ENCODE measurements at regions not wholly inside any gene's neighbourhood (a gene's known extent, or its start where the extent isn't known, plus 50 kb on each side); places are given as distances from the start of the nearest gene placed in this dataset.

DNA sequence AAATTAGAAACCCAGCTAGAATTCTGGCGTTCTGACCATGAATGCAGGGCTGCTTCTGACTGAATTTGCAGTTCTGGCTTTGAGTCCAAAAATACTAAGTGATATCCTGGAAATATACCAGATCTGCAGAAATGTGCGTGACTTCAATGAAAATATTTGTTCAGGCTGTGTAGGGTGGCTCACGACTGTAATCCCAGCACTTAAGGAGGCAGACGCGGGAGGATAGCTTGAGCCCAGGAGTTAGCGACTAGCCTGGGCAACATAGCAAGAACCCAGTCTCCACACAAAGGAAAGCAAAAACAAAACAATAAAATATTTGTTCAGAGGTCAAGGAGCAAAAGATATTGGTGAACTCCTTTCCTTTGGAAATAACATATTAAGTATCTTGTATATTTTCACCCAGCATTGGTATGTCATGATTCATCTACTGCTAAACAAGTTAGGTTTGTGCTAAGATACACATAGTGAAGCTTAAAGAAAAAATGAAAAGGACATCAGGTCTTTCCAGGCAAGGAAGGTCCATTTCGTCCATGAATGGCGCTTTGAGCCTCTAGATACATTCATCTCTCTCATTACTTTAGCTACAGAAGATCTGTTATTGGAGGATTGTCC, 239.2 kb downstream of the CMPK2 start:
- DNase-seq (ENCODE audit: low read depth), result no peak

- no peak for DNase-seq (ENCODE audit: low read depth)
These were observed 238.4 kb downstream of the CMPK2 start for GRCh38 chr2:6627316-6627715.

- no peak for DNase-seq (ENCODE audit: low read depth)
These were observed 235.5 kb downstream of the CMPK2 start for GRCh38 chr2:6630209-6630608.

DNA sequence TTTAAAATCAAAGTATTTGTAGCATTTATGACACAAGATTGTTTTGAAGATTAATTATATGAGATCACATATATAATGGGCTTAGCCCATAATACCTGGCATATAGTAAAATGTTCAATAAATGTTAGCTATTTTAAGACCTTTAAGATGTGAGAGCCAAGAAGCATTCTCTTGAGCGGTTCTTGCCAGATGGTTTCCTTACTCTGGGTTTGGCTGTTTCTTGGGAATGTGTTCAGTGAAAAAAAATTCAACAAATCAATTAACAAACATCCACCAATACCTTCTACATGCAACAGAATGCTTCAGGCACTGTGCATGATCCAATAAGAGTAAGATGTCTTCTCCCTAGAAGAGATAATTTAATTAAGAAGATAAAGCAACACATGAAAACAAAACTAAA, 230.4 kb downstream of the CMPK2 start:
- no peak for DNase-seq (ENCODE audit: low read depth)

DNA sequence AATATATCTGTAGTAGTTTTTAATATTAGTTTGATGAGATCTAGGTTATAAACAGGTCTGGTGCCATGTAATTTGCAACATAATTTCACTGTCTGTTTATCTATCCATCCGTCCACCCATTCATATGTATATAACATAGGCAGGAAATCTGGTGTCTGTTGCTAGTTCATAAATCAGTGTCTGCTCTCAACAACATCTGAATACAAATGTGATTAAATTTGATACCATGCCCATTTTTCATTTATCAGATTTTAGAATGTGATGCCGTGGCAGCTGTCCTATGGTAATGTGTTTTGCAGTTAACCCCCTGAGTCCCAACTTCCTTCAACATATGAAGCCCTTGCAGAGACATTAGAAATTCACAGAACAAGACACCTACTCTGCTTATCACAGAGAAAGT, 228.4 kb downstream of the CMPK2 start:
- no peak for DNase-seq (ENCODE audit: low read depth)

DNA sequence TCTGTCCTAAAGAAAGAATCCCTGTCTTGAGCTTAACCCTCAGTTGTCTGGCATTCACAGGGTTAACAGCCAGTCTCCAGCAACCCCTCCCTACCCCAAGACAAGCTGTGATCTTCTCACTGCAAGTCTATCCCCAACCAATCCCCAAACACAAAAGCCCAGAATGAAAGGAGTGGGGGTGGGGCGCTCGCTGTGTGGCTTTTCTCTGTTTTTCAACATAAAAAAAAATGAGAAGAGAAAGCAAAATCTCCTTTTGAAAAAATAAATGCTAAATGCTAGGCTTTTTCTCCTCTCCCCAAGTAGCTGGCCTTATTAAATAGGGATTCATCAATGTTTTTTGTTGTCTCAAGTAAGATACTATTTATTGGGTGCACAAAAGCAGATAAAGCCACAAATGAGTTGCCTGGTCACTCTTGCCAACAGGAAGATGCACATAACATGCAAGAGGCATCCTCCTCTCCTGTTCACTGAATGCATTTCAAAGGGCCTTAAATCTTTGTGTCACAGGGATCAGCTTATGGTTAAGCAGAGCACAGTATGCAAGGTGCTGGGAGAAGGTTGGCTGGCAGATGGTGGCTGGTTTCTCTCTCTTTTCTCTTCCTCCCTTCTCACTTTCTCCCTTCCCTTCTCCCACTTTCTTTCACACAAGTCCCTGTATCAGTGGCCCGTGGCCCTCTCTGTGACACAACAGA, 225.6 kb downstream of the CMPK2 start:
- DNase-seq (ENCODE audit: low read depth), result no peak

GRCh38 chr2:6640621-6641015, 225.1 kb downstream of the CMPK2 start:
- DNase-seq (ENCODE audit: low read depth), result no peak

- no peak for DNase-seq (ENCODE audit: low read depth)
These were observed 223.8 kb downstream of the CMPK2 start for GRCh38 chr2:6641956-6642355.

GRCh38 chr2:6644261-6644660, 221.4 kb downstream of the CMPK2 start:
- no peak for DNase-seq (ENCODE audit: low read depth)

- DNase-seq (ENCODE audit: low read depth), result no peak
These were observed 220.7 kb downstream of the CMPK2 start for GRCh38 chr2:6645004-6645403.

DNA sequence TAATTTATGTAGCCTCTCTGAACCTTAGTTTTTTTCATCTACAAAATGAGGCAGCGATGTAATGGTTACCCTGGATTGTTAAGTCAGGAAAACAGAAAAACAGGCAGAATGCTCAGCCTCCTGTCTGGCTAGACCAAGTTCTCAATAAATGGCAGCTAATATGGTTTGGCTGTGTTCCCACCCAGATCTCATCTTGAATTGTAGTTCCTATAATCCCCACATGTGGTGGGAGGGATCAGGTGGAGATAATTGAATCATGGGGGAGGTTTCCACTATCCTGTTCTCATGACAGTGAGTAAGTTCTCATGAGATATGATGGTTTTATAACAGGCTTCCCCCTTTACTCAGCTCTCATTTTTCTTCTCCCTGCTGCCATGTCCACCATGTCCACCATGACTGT, 220.0 kb downstream of the CMPK2 start:
- DNase-seq (ENCODE audit: low read depth), result no peak

- no peak for DNase-seq (ENCODE audit: low read depth)
These were observed 218.7 kb downstream of the CMPK2 start for GRCh38 chr2:6647046-6647445.

DNA sequence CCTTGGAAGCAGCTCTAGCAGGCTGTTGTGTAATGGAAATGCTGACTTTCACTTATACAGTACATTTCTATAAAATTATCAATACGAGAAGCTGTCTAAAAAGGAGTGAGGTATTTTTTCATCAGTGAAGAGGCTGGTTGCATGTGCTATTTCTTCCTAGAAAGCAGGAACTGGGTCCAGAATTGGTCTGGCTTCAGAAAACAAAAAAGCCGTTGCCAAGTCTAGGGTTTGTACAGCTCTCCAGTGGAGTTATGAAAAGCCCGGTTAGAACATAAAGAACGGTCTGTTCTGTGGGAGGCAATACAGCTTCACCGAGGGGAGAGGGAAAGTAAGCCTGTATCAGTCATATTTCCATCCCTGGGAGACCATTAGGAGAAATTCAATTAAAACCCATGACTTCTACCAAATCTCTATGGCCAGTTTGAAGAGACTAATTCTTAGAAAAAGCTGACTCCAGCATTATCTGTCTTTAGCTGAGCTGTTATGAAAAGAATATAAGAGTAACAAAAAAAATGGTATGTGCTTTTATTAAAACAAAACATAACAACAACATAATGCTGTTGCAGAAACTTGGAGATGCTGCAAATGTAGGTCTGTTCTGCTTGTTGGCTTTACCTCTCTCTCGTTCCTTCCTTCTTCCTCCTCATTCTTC, 217.0 kb downstream of the CMPK2 start:
- DNase-seq (ENCODE audit: low read depth), result no peak

DNA sequence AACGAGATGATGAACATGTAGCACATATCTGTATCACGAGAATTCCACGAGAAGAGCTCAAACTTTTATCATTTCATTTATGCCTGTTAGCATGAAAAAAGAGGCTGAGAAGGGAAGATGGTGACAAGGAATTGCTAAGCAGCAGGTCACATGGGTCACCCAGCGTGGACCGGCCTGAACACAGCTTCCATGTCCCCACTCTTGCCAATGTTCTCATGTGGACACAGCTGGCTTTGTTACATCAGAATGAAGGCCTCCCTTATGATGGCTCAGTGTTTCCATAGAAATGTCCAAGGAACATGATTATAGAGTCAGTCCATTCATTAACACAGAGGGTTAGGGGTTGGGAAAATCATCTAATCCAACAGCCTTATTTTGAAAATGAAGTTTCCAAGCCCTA, 215.4 kb downstream of the CMPK2 start:
- DNase-seq (ENCODE audit: low read depth), result no peak

- DNase-seq (ENCODE audit: low read depth), result no peak
These were observed 213.5 kb downstream of the CMPK2 start for GRCh38 chr2:6652251-6652650.

GRCh38 chr2:6653281-6653750, 212.4 kb downstream of the CMPK2 start:
- DNase-seq (ENCODE audit: low read depth), result no peak

DNA sequence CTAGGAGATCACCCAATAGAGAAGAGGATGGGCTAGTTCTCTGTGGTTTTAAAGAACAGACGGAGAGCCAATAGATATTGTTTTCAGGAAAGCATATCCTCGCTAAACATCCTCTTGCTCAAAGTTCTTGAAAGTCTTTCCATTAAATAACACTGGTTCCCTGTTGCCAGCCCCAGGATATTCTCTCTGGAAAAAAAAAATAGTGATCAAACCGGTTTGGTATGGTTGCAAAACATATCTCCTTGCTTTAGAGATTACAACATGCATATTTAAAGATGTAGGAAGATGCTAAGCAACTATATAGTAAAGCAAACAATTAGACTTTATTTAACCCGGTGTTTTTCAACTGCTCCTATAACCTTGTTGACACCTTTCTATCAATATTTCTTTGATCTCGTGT, 211.4 kb downstream of the CMPK2 start:
- no peak for DNase-seq (ENCODE audit: low read depth)

DNA sequence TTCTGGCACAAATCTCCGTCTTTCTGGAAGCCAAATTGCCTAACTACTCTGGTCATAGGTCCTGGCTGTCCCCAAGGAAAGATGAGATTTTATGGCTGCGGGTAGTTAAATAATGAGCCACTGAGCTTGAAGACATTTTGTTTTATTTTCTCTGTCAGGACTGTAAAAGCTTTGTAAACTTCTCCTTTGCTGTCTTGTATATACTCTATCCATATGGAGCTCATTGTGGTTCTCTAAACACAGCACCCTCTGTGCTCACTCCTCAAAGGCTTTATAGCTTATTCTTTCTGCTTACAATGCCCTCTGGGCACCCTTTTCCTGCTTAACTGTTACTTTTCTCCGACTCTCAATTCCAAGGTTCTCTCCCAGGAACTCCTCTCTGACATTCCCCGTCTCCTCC, 209.1 kb downstream of the CMPK2 start:
- no peak for DNase-seq (ENCODE audit: low read depth)

DNA sequence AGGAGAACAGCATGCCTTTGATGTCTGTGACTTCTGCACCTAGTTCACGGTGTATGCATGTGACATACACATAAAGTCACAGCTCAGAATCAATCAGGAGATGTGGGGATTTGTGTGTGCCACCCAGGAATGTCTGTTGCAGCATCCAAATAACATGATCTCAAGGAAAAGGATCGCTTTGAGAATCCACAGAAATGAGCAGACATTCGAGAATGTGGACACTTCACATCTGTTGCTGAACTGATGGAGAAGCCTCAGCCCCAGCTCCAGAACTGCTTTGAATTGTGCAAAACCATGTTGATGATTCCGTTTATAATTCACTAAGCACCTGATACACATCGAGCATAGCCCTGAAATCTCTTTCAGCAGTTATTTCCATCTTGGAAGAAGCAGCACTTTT, 208.6 kb downstream of the CMPK2 start:
- no peak for DNase-seq (ENCODE audit: low read depth)

GRCh38 chr2:6657855-6658254, 207.9 kb downstream of the CMPK2 start:
- no peak for DNase-seq (ENCODE audit: low read depth)

- DNase-seq (ENCODE audit: low read depth), result no peak
These were observed 201.2 kb downstream of the CMPK2 start for GRCh38 chr2:6664332-6665061.

- no peak for DNase-seq (ENCODE audit: low read depth)
These were observed 200.3 kb downstream of the CMPK2 start for GRCh38 chr2:6665093-6666045.
